Esophagus squamous epithelium (tissue), 5 donors: ENCODE measurements at regions not wholly inside any gene's neighbourhood (a gene's known extent, or its start where the extent isn't known, plus 50 kb on each side); places are given as distances from the start of the nearest gene placed in this dataset.
"Not testable (repeated sequence)": the region's sequence is repeated elsewhere in the genome, so short reads cannot be mapped to it uniquely, and the experiment has no call there.

ENCODE experiments used
- DNase-seq: peaks from one replicate; lab custom pipeline; 2025; lab: John Stamatoyannopoulos, UW
- H3K27ac ChIP-seq, 4 donors: fragments of 200-600 bp; sonication (generic); one replicate each; pipeline ENCODE4 v1.5.1; 2016 to 2019; ENCODE audit warnings: mild to moderate bottlenecking in 1 of 4
- H3K27me3 ChIP-seq, 4 donors: fragments of 200-600 bp; sonication (generic); 1 replicate in 3 of 4; 2 replicates in 1 of 4; pipeline versions ENCODE4 v1.5.1 to v1.6.0; 2017 to 2021; ENCODE audit warnings: antibody characterized with exemption in 1 of 4
- H3K36me3 ChIP-seq, 3 donors: fragments of 200-600 bp; sonication (generic); one replicate each; pipeline ENCODE4 v1.5.1; 2016 to 2019
- H3K4me1 ChIP-seq, 3 donors: fragments of 200-600 bp; sonication (generic); one replicate each; pipeline ENCODE4 v1.5.1; 2017 to 2019
- H3K4me3 ChIP-seq, 4 donors: fragments of 200-600 bp; sonication (generic); 1 replicate in 3 of 4; 2 replicates in 1 of 4; pipeline ENCODE4 v1.5.1; 2016 to 2019; ENCODE audit warnings: mild to moderate bottlenecking in 2 of 4, moderate library complexity in 1 of 4
- H3K9me3 ChIP-seq, 3 donors: fragments of 200-600 bp; sonication (generic); one replicate each; pipeline ENCODE4 v1.5.1; 2016 to 2019
- WGBS, 2 donors: methylation state at CpG; one replicate each; pipeline ENCODE4 v1.1.5; 2018; 5-methylcytosine and 5-hydroxymethylcytosine counted together
- intact Hi-C: fragments of 100-400 bp; cut with DNase I; formaldehyde crosslinking; loops from one replicate; pipeline ENCODE4 v1.15.0; 2022
- donor health status: DM: yes; HTN: yes; CAD: no.

- H3K27me3 ChIP-seq, H3K9me3 ChIP-seq, DNase-seq, H3K27ac ChIP-seq, H3K4me1 ChIP-seq, H3K4me3 ChIP-seq, intact Hi-C loops, H3K36me3 ChIP-seq: not testable (repeated sequence)
- 20% methylated on average over 1 of the region's 7 CpGs; no CpG with 5 or more reads in 1 of the 2 donors for WGBS, 2 donors
Measured at GRCh38 chr1:146556405-146556804, 327.6 kb upstream of the NOTCH2NLA start.

GRCh38 chr1:146552414-146552813 lies 323.6 kb upstream of the NOTCH2NLA start:
- H3K27ac ChIP-seq, DNase-seq, H3K36me3 ChIP-seq, H3K4me3 ChIP-seq, H3K9me3 ChIP-seq, H3K27me3 ChIP-seq, H3K4me1 ChIP-seq, intact Hi-C loops: not testable (repeated sequence)
- WGBS, 2 donors = 67 to 88% methylated on average over 1 to 2 of the region's 3 CpGs

- intact Hi-C loops, H3K27me3 ChIP-seq, H3K4me1 ChIP-seq, H3K4me3 ChIP-seq, H3K36me3 ChIP-seq, H3K27ac ChIP-seq, DNase-seq, H3K9me3 ChIP-seq: not testable (repeated sequence)
- 60% methylated on average over 1 of the region's 9 CpGs; no CpG with 5 or more reads in 1 of the 2 donors for WGBS, 2 donors
Measured at GRCh38 chr1:146548684-146549083, 319.9 kb upstream of the NOTCH2NLA start.

GRCh38 chr1:146546189-146546588 lies 317.4 kb upstream of the NOTCH2NLA start:
- WGBS, 2 donors = 100% methylated on average over 1 of the region's 1 CpG; no CpG with 5 or more reads in 1 of the 2 donors
- H3K27me3 ChIP-seq, intact Hi-C loops, H3K4me1 ChIP-seq, DNase-seq, H3K4me3 ChIP-seq, H3K27ac ChIP-seq, H3K9me3 ChIP-seq, H3K36me3 ChIP-seq: not testable (repeated sequence)

GRCh38 chr1:146537775-146538373 lies 309.1 kb upstream of the NOTCH2NLA start:
- H3K4me3 ChIP-seq, H3K27ac ChIP-seq, DNase-seq, H3K9me3 ChIP-seq, intact Hi-C loops, H3K36me3 ChIP-seq, H3K4me1 ChIP-seq, H3K27me3 ChIP-seq: not testable (repeated sequence)
- 100% methylated on average over 1 of the region's 2 CpGs; no CpG with 5 or more reads in 1 of the 2 donors for WGBS, 2 donors

GRCh38 chr1:146536028-146536427 lies 307.2 kb upstream of the NOTCH2NLA start:
- no CpG with 5 or more reads among the region's 1 CpG for WGBS, 2 donors
- H3K9me3 ChIP-seq, H3K4me1 ChIP-seq, H3K27me3 ChIP-seq, H3K36me3 ChIP-seq, DNase-seq, H3K4me3 ChIP-seq, H3K27ac ChIP-seq, intact Hi-C loops: not testable (repeated sequence)

GRCh38 chr1:146535575-146535974 lies 306.8 kb upstream of the NOTCH2NLA start:
- H3K4me1 ChIP-seq, H3K27me3 ChIP-seq, H3K36me3 ChIP-seq, H3K27ac ChIP-seq, intact Hi-C loops, H3K4me3 ChIP-seq, DNase-seq, H3K9me3 ChIP-seq: not testable (repeated sequence)
- no CpG with 5 or more reads among the region's 3 CpGs for WGBS, 2 donors

GRCh38 chr1:146530958-146531357 lies 302.1 kb upstream of the NOTCH2NLA start:
- H3K4me3 ChIP-seq, H3K27ac ChIP-seq, H3K36me3 ChIP-seq, H3K4me1 ChIP-seq, intact Hi-C loops, DNase-seq, H3K9me3 ChIP-seq, H3K27me3 ChIP-seq: not testable (repeated sequence)
- no CpG with 5 or more reads among the region's 6 CpGs for WGBS, 2 donors

- DNase-seq, H3K27me3 ChIP-seq, H3K36me3 ChIP-seq, H3K4me3 ChIP-seq, H3K9me3 ChIP-seq, H3K4me1 ChIP-seq, intact Hi-C loops, H3K27ac ChIP-seq: not testable (repeated sequence)
- no CpG with 5 or more reads among the region's 4 CpGs for WGBS, 2 donors
Measured at GRCh38 chr1:146522812-146523211, 294.0 kb upstream of the NOTCH2NLA start.

GRCh38 chr1:146522345-146522744 lies 293.5 kb upstream of the NOTCH2NLA start:
- H3K36me3 ChIP-seq, H3K4me1 ChIP-seq, intact Hi-C loops, H3K9me3 ChIP-seq, H3K27ac ChIP-seq, H3K4me3 ChIP-seq, DNase-seq, H3K27me3 ChIP-seq: not testable (repeated sequence)
- WGBS, 2 donors = no CpG with 5 or more reads among the region's 6 CpGs

- intact Hi-C loops = not testable (repeated sequence)
Measured at GRCh38 chr1:146521804-146522203, 293.0 kb upstream of the NOTCH2NLA start.

GRCh38 chr1:146513754-146514153 lies 284.9 kb upstream of the NOTCH2NLA start:
- intact Hi-C loops, DNase-seq, H3K4me1 ChIP-seq, H3K4me3 ChIP-seq, H3K27me3 ChIP-seq, H3K36me3 ChIP-seq, H3K27ac ChIP-seq, H3K9me3 ChIP-seq: not testable (repeated sequence)
- no CpG with 5 or more reads among the region's 4 CpGs for WGBS, 2 donors

More at GRCh38 chr1:146521804-146522203, 293.0 kb upstream of the NOTCH2NLA start:
- H3K4me1 ChIP-seq, H3K9me3 ChIP-seq, H3K36me3 ChIP-seq, DNase-seq, H3K4me3 ChIP-seq, H3K27me3 ChIP-seq, H3K27ac ChIP-seq: not testable (repeated sequence)
- no CpG with 5 or more reads among the region's 2 CpGs for WGBS, 2 donors

GRCh38 chr1:146511047-146511777 lies 282.4 kb upstream of the NOTCH2NLA start:
- H3K27ac ChIP-seq, H3K27me3 ChIP-seq, H3K36me3 ChIP-seq, H3K9me3 ChIP-seq, H3K4me1 ChIP-seq, intact Hi-C loops, H3K4me3 ChIP-seq, DNase-seq: not testable (repeated sequence)
- no CpG with 5 or more reads among the region's 7 CpGs for WGBS, 2 donors
